Loucy (cell line): ENCODE measurements at regions not wholly inside any gene's neighbourhood (a gene's known extent, or its start where the extent isn't known, plus 50 kb on each side); places are given as distances from the start of the nearest gene placed in this dataset.
"Not testable (repeated sequence)": the region's sequence is repeated elsewhere in the genome, so short reads cannot be mapped to it uniquely, and the experiment has no call there.

Source experiments
- H2AFZ ChIP-seq: fragments of 200-600 bp; sonication (generic); 2 replicates; pipeline ENCODE4 v1.6.0; 2016; ENCODE audit warnings: antibody characterized with exemption, mild to moderate bottlenecking, low read length, moderate library complexity
- H3F3A ChIP-seq: fragments of 200-600 bp; 2 replicates; pipeline ENCODE4 v1.6.0; 2016; ENCODE audit warnings: antibody characterized with exemption, low read depth, mild to moderate bottlenecking
- H3K27me3 ChIP-seq: fragments of 200-600 bp; sonication (generic); 2 replicates; pipeline ENCODE4 v1.6.1; 2014; ENCODE audit warnings: low read length, mild to moderate bottlenecking; ENCODE audit not compliant: insufficient read depth, poor library complexity, severe bottlenecking
- H3K36me3 ChIP-seq: fragments of 200-600 bp; sonication (generic); 2 replicates; pipeline ENCODE4 v1.6.1; 2016; ENCODE audit warnings: low read length; ENCODE audit not compliant: insufficient read depth
- H3K4me1 ChIP-seq: fragments of 200-600 bp; sonication (generic); 2 replicates; pipeline ENCODE4 v1.5.1; 2014; ENCODE audit warnings: low read length, mild to moderate bottlenecking; ENCODE audit not compliant: insufficient read depth, poor library complexity, severe bottlenecking
- H3K4me2 ChIP-seq: fragments of 200-600 bp; sonication (generic); 2 replicates; pipeline ENCODE4 v1.6.0; 2014; ENCODE audit warnings: antibody characterized with exemption, low read length, low read depth, mild to moderate bottlenecking; ENCODE audit not compliant: poor library complexity, severe bottlenecking
- H3K4me3 ChIP-seq: fragments of 200-600 bp; sonication (generic); 2 replicates; pipeline ENCODE4 v1.5.1; 2014; ENCODE audit warnings: low read length, mild to moderate bottlenecking, mixed read lengths; ENCODE audit not compliant: poor library complexity, severe bottlenecking
- H3K79me2 ChIP-seq: fragments of 200-600 bp; sonication (generic); 2 replicates; pipeline ENCODE4 v1.6.1; 2014; ENCODE audit warnings: low read length; ENCODE audit not compliant: insufficient read depth
- H3K9ac ChIP-seq: fragments of 200-600 bp; sonication (generic); 2 replicates; pipeline ENCODE4 v1.6.0; 2014; ENCODE audit warnings: mild to moderate bottlenecking, low read depth, low read length, moderate library complexity; ENCODE audit not compliant: poor library complexity, severe bottlenecking
- H3K9me2 ChIP-seq: fragments of 200-600 bp; sonication (generic); replicated peaks from 2 replicates; pipeline ENCODE4 v1.6.1; 2016; ENCODE audit warnings: low read depth, low read length, mixed read lengths
- H3K9me3 ChIP-seq: fragments of 200-600 bp; sonication (generic); 2 replicates; pipeline ENCODE4 v1.6.1; 2014; ENCODE audit warnings: mild to moderate bottlenecking, antibody characterized with exemption, low read length, low read depth; ENCODE audit not compliant: insufficient read depth
- H4K20me1 ChIP-seq: fragments of 200-600 bp; sonication (generic); 2 replicates; pipeline ENCODE4 v1.6.0; 2014; ENCODE audit warnings: antibody characterized with exemption, low read length, mild to moderate bottlenecking; ENCODE audit not compliant: insufficient read depth, poor library complexity, severe bottlenecking
- CTCF ChIP-seq: fragments of 200-600 bp; sonication (generic); conservative IDR thresholded peaks from 2 replicates; pipeline ENCODE4 v1.5.1; 2014; ENCODE audit warnings: mild to moderate bottlenecking, antibody characterized with exemption, low read length
- EZH2phosphoT487 ChIP-seq: fragments of 200-600 bp; IDR thresholded peaks from 2 replicates; pipeline ENCODE4 v1.6.1; 2018; ENCODE audit warnings: antibody characterized with exemption, mild to moderate bottlenecking, moderate library complexity, borderline replicate concordance

- Histone ChIP-seq H3K9me3 (peaks cover 3% of the 10 kb centered on the region; the same call in 1 of the 2 replicates), H3K9ac (no peak overlapping the region), H3K4me1 (no peaks in the 10 kb centered on the region), H2AFZ (no peak overlapping the region), H3K27me3 (no peaks in the 10 kb centered on the region), H3F3A (no peaks in the 10 kb centered on the region), H3K4me2 (no peak overlapping the region), H3K79me2 (no peaks in the 10 kb centered on the region), H3K36me3 (no peaks in the 10 kb centered on the region), H4K20me1 (no peaks in the 10 kb centered on the region), H3K4me3 (no peak overlapping the region), H3K9me2 (no peaks in the 10 kb centered on the region)
- TF ChIP-seq EZH2phosphoT487, result no peak
These were observed 64.5 kb upstream of the SHISA6 start for GRCh38 chr17:11176549-11176948.

GRCh38 chr17:11170881-11171280, 70.1 kb upstream of the SHISA6 start:
- Histone ChIP-seq H3K9ac (no peak overlapping the region), H3K4me2 (no peak overlapping the region), H3K4me3 (no peak overlapping the region), H2AFZ (no peak overlapping the region), H3K36me3 (no peaks in the 10 kb centered on the region), H3K9me2 (no peaks in the 10 kb centered on the region), H3F3A (no peaks in the 10 kb centered on the region), H3K9me3 (peaks cover 7% of the 10 kb centered on the region; the same call in 1 of the 2 replicates), H4K20me1 (no peaks in the 10 kb centered on the region), H3K79me2 (no peaks in the 10 kb centered on the region), H3K27me3 (no peaks in the 10 kb centered on the region), H3K4me1 (no peaks in the 10 kb centered on the region)
- TF ChIP-seq EZH2phosphoT487 (no peak), CTCF (no peak)

GRCh38 chr17:11151818-11152425, 89.1 kb upstream of the SHISA6 start:
- Histone ChIP-seq H4K20me1 (no peaks in the 10 kb centered on the region), H3K9me2 (no peaks in the 10 kb centered on the region), H3K4me2 (no peak overlapping the region), H3K9me3 (no peaks in the 10 kb centered on the region), H3K27me3 (no peaks in the 10 kb centered on the region), H3F3A (no peaks in the 10 kb centered on the region), H3K4me3 (no peak overlapping the region), H3K36me3 (no peaks in the 10 kb centered on the region), H2AFZ (no peak overlapping the region), H3K79me2 (no peaks in the 10 kb centered on the region), H3K4me1 (no peaks in the 10 kb centered on the region), H3K9ac (no peak overlapping the region)
- TF ChIP-seq CTCF (no peak), EZH2phosphoT487 (no peak)

- H3K4me1 ChIP-seq, H3K79me2 ChIP-seq, H3K4me2 ChIP-seq, H2AFZ ChIP-seq, H3K27me3 ChIP-seq, H3F3A ChIP-seq, H4K20me1 ChIP-seq, H3K36me3 ChIP-seq, H3K9ac ChIP-seq, H3K9me2 ChIP-seq, H3K9me3 ChIP-seq, H3K4me3 ChIP-seq: not testable (repeated sequence)
These were observed 90.0 kb upstream of the SHISA6 start for GRCh38 chr17:11150906-11151511.
